HuH-7 (cell line): ENCODE measurements at regions not wholly inside any gene's neighbourhood (a gene's known extent, or its start where the extent isn't known, plus 50 kb on each side); places are given as distances from the start of the nearest gene placed in this dataset.
"Not testable (repeated sequence)": the region's sequence is repeated elsewhere in the genome, so short reads cannot be mapped to it uniquely, and the experiment has no call there.

ENCODE experiments used
- DNase-seq: peaks from one replicate; pipeline ENCODE4 v3.0.0; 2011; ENCODE audit warnings: low spot score

DNA sequence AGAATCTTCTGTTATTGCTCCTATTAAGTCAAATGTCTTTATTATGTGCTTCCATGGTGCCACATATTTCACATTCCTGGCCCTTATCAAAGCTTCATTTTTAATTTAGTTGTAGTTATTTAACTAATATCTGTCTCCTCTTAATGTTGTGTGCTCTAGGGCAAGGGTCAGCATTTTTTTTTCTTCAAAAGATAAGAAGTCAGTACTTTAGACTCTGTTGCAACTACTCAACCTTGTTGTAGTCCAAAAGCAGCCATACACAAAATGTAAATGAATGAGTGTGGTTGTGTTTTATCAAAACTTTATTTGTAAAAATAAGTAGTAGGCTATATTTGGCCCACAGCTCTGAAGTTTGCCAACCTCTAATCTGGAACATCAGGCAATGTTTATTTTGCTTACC is 394.7 kb upstream of the CBLB start:
- DNase-seq = peak; percentile 14

DNA sequence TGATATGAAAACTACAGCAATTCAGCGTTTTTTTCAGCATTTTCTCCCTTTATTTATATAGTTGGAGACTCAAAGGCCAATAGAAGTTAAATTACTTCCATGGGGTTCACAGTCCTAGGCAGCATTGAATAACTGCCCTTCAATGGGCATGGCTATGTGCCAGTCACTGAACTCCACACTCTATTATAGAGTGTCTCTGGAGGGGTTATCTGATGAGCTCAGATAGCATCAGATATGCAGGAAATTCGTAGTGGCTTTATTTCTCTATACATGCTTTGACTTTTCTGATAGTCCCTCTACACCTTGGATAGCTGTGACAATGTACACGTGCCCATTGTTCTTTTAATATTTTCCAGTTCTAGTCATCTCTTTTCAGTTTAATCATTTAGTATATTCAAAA is 396.9 kb upstream of the CBLB start:
- no peak for DNase-seq

DNA sequence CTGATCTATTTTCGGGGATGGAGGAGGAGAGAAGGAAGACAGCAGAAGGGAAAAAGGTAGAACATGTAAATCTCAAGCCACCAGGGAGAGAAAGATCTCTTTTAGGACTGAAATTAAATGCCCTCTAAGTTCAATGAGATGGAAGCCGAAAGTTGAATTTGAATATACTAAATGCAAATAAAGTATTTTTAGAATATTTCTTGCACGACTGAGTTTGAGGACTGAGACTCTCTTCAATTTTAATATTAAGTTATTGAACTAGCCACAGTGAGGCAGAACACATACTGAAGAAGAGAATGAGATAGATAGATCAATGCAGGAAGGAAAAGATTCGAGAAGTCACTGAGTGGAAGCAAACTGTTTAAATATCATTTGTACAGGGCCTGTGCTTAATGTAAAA is 399.9 kb upstream of the CBLB start:
- no peak for DNase-seq

DNA sequence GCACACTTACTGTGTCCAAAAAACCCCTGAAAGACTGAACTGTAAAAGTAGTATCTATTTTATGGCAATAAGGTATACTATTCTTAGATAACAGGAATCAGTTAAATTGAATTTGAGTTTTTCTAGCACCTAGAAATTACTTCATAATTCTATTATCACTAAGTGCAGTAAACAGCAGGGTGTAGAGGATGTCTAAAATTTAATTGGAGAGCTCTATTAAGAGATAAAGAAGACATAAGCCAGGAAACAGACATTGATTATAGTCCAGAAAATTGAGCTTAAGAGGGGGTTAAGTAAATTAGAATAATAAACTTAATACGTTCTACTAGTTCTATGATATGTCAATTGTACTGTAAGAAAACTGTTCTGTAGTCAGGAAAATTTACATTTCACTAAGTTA is 403.5 kb upstream of the CBLB start:
- DNase-seq = no peak

DNA sequence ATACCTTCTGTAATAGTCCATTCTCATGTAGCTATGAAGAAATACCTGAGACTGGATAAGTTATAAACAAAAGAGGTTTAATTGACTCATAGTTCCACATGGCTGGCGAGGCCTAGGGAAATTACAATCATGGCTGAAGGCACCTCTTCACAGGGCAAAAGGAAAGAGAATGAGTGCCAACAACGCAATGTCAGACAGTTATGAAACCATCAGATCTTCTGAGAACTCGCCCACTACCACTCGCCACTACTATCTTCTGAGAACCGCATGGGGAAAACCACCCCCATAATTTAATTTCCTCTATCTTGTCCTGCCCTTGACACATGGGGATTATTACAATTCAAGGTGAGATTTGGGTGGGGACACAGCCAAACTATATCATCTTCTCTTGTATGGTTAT is 406.8 kb upstream of the CBLB start:
- no peak for DNase-seq

DNA sequence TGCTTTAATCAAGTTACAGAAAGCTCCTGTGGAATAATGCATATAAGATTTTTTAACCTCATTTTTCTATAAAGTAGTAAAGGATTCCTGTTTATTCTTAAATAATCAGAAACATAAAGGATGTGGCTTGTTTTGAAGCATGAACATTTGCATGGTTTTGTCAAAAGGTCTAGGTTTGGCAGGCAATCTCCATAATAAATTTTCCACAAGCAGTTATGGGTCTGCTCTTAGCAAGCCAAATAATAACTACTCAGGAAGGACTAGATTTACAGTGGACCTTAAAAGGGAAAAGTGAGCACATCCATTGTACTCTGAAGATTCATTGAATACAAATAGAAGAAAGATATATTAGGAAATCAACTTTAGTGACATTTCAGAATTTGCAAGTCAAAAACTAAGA is 407.3 kb upstream of the CBLB start:
- DNase-seq = no peak

DNA sequence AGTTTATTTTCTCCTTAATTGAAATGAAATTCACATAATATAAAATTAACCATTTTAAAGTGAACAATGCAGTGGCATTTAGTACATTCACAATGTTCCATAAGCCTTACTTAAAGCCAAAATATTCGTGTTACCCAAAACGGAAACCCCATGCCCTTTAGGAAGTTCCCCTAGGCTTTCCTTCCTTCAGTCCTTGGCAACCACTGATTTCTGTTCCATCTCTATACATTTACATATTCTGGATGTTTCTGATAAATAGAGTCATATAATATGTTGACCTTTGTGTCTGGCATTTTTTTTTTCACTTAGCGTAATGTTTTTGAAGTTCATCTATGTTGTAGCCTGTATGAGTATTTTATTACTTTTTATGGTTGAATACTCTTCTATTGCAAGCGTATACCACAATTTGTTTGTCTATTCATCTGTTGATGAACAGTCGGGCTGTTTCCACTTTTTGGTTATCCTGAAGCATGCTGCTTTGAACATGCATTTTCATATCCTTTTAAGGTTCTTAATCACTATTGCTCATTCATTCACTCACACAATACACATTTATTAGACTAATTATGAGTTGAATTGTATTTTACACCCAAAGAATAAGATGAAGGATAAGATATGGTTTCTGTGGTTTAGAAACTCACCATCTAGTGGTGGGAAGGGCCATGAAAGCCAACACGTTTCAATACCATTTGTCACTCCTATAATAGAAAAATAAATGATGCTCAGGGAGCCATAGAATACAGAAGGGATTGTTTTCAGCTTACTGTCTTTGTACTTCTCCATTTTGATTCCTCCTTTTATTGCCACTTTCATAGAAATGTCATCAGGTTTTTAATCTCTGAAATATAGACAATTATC is 408.2 kb upstream of the CBLB start:
- DNase-seq = no peak

DNA sequence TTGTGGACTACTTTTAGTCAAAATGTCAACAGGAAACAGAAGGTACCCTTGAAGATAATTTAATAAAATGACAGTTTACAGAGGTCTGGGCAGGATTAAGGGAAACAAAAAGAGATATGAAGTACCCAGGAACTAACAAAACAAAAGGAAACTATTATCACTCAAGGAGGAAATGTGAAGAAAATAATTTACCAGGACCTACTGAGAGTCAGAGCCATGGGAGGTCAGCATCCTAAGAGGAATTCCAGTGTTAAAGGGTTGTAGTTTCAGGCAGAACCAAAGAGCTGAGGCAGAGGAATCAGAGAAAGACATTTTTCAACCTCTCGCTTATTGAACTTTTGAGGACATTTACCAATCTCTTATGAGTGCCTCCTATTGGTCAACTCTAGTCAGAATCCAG is 408.9 kb upstream of the CBLB start:
- no peak for DNase-seq

DNA sequence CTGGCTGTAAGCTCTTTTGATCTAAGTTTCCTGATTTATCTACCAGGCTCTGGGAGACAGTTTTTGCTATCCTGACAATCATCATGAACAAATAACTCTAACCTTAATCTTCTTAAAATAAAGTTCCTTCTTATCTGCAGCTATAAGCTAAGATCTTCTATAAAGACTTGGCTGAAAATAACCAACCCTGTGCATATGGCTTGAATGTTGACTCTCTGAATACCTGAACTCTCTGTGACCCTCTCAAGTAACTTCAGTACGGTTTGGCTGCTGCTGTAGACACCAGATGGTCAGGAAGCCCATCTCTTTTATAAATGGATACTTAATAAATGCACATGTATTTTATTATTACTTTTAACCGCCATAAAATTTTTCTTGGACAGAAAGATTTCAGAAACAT is 412.4 kb upstream of the CBLB start:
- no peak for DNase-seq

DNA sequence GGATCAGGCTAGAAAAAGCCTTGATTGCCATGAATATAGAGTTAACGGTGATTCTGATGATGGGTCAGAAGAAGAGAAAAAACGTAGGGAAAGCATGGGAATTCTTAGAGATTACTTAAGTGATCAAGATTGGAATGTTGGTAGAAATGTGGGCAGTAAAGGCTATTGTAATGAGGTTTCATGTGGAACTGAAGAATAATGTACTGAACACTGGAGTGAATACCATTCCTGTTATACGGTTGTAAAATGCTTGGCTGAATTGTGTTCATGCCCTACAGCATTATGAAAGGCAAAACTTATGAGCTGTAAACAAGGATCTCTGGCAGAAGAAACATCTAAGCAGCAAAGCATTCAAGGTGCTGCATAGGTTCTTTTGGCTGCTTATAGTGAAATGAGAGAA is 414.1 kb upstream of the CBLB start:
- DNase-seq = no peak

DNA sequence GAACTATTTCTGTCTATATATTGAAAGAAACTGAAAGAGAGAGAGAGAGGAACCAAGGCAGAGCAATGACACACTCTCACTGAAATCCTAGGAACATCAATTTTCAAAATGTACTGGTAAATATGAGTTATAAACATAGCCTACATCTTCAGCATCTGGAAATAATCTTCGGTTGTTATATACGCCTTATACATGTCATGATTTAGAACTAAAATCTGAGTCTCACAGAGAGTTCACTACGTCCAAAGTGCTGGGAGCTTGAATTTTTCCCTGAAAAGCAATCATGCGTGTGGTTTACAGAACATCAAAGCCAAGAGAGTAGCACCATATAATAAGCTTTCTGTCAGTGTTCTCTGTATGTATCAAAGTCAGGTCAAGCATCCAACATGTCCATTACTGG is 420.0 kb upstream of the CBLB start:
- no peak for DNase-seq

DNA sequence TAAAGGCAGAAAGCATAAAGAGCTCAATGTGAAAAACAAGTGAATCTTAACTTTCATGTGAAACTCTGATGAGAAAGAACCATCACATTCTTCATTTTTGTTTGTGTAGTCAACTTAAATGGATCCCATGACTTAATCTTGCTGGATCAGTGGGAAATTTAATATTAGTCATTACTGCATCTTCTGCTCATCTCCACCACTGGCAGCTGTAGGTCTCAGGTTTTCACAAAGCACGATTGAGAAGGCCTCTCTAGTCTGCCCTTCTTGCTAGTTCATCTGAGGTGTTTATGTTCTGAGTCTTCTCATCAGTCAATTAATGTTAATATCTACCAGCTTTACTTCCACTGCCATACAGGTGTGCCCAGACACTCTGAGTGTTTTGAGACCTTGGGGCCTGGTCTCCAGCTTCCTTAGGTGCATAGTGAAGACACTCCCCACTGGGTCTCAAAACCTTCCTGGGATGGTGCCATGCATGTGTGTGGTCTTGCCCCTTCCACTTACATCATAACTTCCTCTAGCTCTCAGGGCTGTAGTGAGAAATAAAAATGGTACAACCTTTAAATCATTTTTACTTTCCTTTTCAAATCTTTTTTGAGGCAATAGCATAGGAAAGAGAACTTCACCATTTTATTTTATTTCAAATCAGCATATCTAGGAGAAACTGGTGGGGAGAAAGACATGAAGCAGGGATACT is 421.6 kb upstream of the CBLB start:
- DNase-seq = no peak

DNA sequence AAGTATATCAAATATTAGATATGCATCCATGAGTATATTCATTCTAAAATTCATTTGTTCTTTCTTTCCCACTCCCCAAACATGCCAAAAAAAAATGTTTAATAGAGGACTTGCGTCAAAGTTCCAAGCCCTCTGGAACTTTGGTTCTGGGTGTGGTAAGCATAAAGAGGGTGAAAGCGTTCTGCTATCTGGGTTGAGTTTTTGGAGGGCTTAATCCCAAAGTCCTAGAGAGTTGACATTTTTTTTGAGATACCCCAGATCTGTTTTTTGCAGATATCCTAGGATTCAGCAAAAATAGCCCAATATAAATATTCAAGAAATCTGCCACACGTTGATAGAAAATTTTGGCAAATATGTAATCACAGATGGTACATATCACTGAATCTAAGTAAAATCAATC is 424.3 kb upstream of the CBLB start:
- DNase-seq = no peak

DNA sequence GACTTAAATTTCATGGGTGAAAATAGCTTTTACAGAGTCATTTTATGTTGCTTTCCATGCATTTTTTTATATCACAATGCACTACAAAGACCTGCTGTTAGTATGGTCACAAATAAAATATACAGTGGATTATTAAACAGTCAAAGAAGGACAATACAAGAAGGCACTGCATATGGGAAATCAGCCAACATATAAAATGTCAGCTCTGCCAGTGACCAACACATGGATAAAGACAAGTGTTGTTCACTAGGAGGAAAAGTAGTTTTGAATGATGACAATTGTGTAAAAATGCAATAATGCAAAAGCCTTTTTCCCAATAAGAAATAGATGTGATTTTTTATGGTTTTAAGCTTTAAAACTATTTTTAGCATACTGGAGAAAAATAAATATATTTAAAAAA is 425.3 kb upstream of the CBLB start:
- no peak for DNase-seq

DNA sequence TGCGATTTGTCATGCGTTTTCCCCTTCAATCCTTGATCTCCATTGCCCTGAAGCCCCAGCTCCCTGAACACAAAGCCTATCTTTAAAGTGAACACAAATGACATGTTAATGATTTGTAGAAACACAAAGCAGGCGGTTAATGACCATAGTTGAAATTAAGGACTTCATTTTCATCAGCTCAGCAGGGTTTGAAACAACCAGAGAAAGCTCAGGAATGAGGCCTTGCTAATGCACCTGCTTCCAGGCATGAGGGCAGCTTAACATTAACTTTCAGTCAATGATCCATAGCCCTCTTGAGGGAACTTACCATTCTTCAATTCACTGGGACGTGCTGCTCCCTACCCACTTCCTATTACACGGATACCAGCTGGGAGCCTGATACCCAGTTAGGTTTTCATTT is 427.2 kb upstream of the CBLB start:
- DNase-seq = no peak

DNA sequence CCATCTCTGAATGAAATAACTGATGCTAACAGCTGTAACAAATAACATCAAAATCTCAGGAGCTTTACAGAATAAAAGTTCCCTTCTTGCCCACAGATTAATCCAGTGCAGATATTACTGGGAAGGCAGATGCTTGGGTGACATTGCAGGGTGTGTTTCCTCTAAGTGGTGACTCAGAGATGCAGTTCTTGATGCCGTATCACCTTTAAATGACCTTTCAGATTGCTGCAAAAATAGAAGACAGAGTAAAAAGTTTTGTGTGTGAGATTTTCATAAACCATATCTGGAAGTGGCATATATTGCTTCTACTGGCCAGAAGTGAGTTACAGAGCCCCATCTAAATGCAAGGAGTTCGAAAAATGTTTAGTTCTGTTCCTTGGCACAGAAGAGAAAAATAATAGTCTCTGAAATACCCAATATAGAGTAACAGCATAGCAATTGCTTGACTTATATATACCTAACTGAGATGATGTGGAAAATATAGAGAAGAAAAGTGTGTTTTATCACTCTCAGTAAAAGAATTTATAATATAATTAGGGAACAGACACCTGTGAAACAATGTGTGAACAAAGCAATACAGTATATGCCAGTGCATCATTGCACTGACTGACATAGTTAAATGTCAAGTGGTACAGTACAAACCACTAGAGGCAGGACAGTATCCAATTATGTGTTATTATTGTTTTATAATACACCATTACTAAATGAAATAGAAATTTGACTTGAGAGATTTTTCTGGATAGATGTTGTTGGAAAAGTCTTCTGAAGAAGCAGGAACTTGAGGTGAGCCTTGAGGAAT is 430.7 kb upstream of the CBLB start:
- no peak for DNase-seq

DNA sequence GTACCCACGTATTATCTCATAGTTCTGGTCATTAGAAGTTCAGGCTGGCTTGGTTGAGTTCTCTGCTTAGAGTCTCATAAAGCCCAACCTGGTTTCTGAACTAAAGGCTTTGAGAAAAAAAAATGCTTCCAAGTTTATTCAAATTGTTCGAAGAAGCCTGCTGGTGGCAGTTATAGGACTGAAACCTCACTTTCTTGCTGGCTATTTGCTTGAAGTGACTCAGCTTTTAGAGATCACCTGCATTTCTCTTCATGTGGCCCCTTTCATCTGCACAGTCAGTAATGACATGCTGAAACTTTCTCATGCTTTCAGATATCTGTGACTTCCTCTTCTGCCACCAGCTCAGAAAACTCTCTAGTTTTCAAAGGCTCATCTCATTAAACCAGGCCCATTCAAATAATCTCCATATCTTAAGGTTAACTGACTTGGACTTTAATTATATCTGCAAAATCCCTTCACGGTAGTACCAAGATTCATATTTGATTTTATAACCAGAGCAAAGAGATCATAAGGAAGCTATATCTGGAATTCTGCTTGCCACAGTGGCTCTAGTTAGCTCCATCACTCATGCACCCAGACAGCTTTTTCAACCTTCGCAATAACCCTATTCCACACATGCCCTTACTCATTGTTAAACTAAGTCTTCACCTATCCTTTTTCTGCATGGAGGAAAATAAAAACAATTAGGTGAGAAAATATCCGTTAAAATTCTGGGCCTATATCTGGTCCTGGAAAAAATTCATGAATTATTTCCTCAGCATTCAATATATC is 433.8 kb upstream of the CBLB start:
- DNase-seq = no peak

DNA sequence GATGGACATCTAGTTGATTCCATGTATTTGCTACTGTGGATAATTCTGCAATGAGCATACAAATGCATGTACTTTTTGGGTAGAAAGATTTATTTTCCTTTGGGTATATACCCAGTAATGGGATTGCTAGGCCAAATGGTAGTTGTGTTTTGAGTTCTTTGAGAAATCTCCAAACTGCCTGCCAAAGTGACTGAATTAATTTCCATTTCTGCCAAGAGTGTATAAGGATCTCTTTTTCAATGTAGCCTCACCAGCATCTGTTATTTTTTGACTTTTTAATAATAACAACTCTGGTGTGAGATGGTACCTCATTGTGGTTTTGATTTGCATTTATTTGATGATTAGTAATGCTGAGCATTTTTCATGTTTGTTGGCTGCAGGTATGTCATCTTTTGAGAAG is 435.0 kb upstream of the CBLB start:
- DNase-seq = no peak

DNA sequence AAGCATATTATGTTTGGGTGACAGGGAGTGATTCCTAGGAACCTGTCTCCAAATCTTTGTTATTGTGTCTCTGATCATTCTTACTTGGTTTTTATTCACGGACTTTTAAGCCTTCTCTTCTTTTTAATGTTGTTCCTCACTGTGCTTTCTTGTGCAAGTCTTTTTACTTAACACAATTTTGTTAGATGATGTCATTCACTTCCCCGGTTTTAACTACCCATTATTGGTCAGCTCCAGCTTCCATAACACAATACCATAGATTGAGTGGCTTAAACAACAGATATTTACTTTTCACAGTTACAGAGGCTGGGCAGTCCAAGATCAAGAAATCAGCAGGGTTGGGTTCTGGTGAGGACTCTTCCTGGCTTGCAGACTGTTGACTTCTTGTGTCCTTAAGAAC is 436.3 kb upstream of the CBLB start:
- no peak for DNase-seq

DNA sequence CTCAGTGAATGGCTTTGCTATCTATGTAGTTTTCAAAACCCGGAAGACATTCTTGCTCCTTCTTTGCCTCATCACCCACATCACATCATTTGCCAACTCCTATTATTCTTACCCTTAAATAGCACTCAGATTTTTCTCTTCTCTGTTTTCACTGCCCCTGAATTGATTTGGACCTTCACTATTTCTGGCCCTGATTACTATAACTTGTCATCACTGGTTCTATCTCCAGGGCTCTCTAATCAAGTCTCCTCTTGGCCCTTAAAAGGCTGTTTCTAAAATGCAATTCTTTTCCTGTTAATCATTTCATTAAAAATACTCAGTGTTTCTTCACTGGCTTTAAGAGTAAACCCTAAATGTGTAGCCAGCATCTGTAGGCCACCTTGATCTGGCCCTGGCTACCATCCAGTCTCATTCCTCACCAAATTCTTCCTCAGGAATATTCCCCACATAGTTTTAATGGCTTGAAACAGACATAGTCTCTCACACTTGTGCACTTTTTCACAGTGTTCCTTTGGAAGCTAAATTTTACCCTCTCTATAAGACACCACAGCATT is 437.1 kb upstream of the CBLB start:
- no peak for DNase-seq

DNA sequence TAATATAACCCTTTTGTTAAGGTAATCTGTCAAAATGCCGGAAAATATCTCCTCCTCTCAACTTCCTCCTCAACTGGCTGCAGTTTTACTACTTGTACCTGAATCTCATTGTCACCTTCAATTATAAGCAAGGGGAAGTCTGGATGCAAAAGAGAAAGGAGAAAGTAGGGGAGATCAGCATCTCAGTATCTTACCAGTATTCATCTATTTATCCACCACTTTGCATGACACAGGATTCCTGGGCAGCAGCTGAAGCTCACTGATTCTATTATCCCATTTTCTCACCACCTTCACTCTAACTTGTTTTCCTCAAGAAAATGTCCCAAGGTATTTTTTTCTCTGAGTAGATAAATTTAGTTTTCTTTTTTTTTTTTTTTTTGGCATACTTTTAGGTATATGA is 440.5 kb upstream of the CBLB start:
- no peak for DNase-seq

DNA sequence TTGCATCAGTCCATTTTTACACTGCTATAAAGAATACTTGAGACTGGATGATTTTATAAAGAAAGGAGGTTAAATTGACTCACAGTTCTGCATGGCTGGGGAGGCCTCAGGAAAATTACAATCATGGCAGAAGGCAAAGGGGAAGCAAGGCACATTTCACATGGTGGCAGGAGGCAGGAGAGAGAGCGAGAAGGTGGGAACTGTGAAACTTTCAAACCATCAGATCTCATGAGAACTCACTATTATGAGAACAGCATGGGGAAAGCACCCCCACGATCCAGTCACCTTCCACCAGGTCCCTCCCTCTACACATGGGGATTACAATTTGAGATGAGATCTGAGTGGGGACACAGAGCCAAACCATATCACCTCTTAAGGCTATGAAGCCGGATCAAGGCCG is 441.0 kb upstream of the CBLB start:
- DNase-seq = not testable (repeated sequence)
